Hepatocyte (in vitro differentiated cells): ENCODE measurements at regions not wholly inside any gene's neighbourhood (a gene's known extent, or its start where the extent isn't known, plus 50 kb on each side); places are given as distances from the start of the nearest gene placed in this dataset.

ENCODE experiments used
- DNase-seq: peaks from one replicate; pipeline ENCODE4 v3.0.0-alpha.2; 2016; ENCODE audit warnings: low spot score
- H2AFZ ChIP-seq: fragments of 200-600 bp; sonication (generic); 2 replicates; pipeline ENCODE4 v1.6.0; 2016; ENCODE audit warnings: antibody characterized with exemption, mild to moderate bottlenecking
- H3K27ac ChIP-seq: fragments of 200-600 bp; sonication (generic); 2 replicates; pipeline ENCODE4 v1.5.1; 2016; ENCODE audit warnings: mild to moderate bottlenecking
- H3K27me3 ChIP-seq: fragments of 200-600 bp; sonication (generic); 2 replicates; pipeline ENCODE4 v1.6.1; 2016
- H3K36me3 ChIP-seq: fragments of 200-600 bp; sonication (generic); replicated peaks from 2 replicates; pipeline ENCODE4 v1.5.1; 2016; ENCODE audit warnings: low read depth; ENCODE audit not compliant: insufficient read depth
- H3K4me1 ChIP-seq: fragments of 200-600 bp; sonication (generic); 2 replicates; pipeline ENCODE4 v1.5.1; 2016; ENCODE audit warnings: mild to moderate bottlenecking, moderate library complexity; ENCODE audit not compliant: insufficient read depth
- H3K4me2 ChIP-seq: fragments of 200-600 bp; sonication (generic); 2 replicates; pipeline ENCODE4 v1.6.0; 2016
- H3K4me3 ChIP-seq: fragments of 200-600 bp; sonication (generic); 2 replicates; pipeline ENCODE4 v1.5.1; 2016; ENCODE audit warnings: mild to moderate bottlenecking
- H3K79me2 ChIP-seq: fragments of 200-600 bp; sonication (generic); 2 replicates; pipeline ENCODE4 v1.6.0; 2017; ENCODE audit warnings: mild to moderate bottlenecking
- H3K9me2 ChIP-seq: fragments of 200-600 bp; sonication (generic); replicated peaks from 2 replicates; pipeline ENCODE4 v1.6.0; 2017; ENCODE audit warnings: mild to moderate bottlenecking; ENCODE audit not compliant: insufficient read depth
- H3K9me3 ChIP-seq: fragments of 200-600 bp; sonication (generic); 2 replicates; pipeline ENCODE4 v1.5.1; 2016; ENCODE audit warnings: low read depth, mild to moderate bottlenecking
- H4K20me1 ChIP-seq: fragments of 200-600 bp; sonication (generic); 2 replicates; pipeline ENCODE4 v1.6.0; 2016; ENCODE audit warnings: mild to moderate bottlenecking; ENCODE audit not compliant: insufficient read depth, poor library complexity, severe bottlenecking
- CTCF ChIP-seq: fragments of 200-600 bp; sonication (generic); IDR thresholded peaks from 2 replicates; pipeline ENCODE4 v1.5.1; 2016; ENCODE audit warnings: antibody characterized with exemption, mild to moderate bottlenecking; ENCODE audit not compliant: poor library complexity
- EZH2 ChIP-seq: fragments of 200-600 bp; sonication (generic); IDR thresholded peaks from 2 replicates; pipeline ENCODE4 v1.6.1; 2016; ENCODE audit warnings: antibody characterized with exemption, mild to moderate bottlenecking, borderline replicate concordance
- EZH2phosphoT487 ChIP-seq: fragments of 200-600 bp; sonication (generic); IDR thresholded peaks from one replicate; pipeline ENCODE4 v1.6.1; 2018; ENCODE audit warnings: antibody characterized with exemption, mild to moderate bottlenecking, low read depth, moderate library complexity; ENCODE audit not compliant: unreplicated experiment, severe bottlenecking
- WGBS: methylation state at CpG from one replicate; pipeline ENCODE4 v1.1.6; 2016; ENCODE audit warnings: low lambda C conversion rate; ENCODE audit errors: missing lambda C conversion rate; 5-methylcytosine and 5-hydroxymethylcytosine counted together

- H2AFZ ChIP-seq: no peak overlapping the region
Observed at GRCh38 chr1:61013189-61013945, 69.0 kb upstream of the NFIA start.

GRCh38 chr1:61012341-61012761, 70.0 kb upstream of the NFIA start:
- no peaks in the 10 kb centered on the region for H3K36me3 ChIP-seq
- TF ChIP-seq EZH2phosphoT487 (no peak), CTCF (no peak), EZH2 (no peak)
- 56% methylated on average over 2 of the region's 2 CpGs for WGBS

More at GRCh38 chr1:61013189-61013945, 69.0 kb upstream of the NFIA start:
- H3K9me3 ChIP-seq: no peaks in the 10 kb centered on the region
- no peak for TF ChIP-seq EZH2
- TF ChIP-seq EZH2phosphoT487: no peak
- no peak for TF ChIP-seq CTCF
- H3K27me3 ChIP-seq: peaks cover 9% of the 10 kb centered on the region
- H3K4me3 ChIP-seq: no peak overlapping the region
- H3K9me2 ChIP-seq: no peaks in the 10 kb centered on the region
- no peak overlapping the region for H3K27ac ChIP-seq
- H3K4me1 ChIP-seq: no peaks in the 10 kb centered on the region
- 77% methylated on average over 4 of the region's 4 CpGs for WGBS
- no peaks in the 10 kb centered on the region for H4K20me1 ChIP-seq
- H3K4me2 ChIP-seq: no peak overlapping the region
- no peaks in the 10 kb centered on the region for H3K36me3 ChIP-seq
- H3K79me2 ChIP-seq: no peaks in the 10 kb centered on the region
- no peak for DNase-seq

GRCh38 chr1:61011561-61012263, 70.6 kb upstream of the NFIA start:
- peaks cover 9% of the 10 kb centered on the region for H3K27me3 ChIP-seq
- no peaks in the 10 kb centered on the region for H3K36me3 ChIP-seq
- WGBS: 78% methylated on average over 11 of the region's 11 CpGs
- no peak overlapping the region for H3K27ac ChIP-seq
- no peaks in the 10 kb centered on the region for H3K9me2 ChIP-seq
- H2AFZ ChIP-seq: no peak overlapping the region
- TF ChIP-seq CTCF: no peak
- no peak for TF ChIP-seq EZH2
- TF ChIP-seq EZH2phosphoT487: no peak
- no peak for DNase-seq
- no peak overlapping the region for H3K4me3 ChIP-seq
- no peaks in the 10 kb centered on the region for H4K20me1 ChIP-seq
- H3K79me2 ChIP-seq: no peaks in the 10 kb centered on the region
- H3K4me2 ChIP-seq: no peak overlapping the region
- H3K4me1 ChIP-seq: no peaks in the 10 kb centered on the region
- H3K9me3 ChIP-seq: no peaks in the 10 kb centered on the region

More at GRCh38 chr1:61012341-61012761, 70.0 kb upstream of the NFIA start:
- H3K4me3 ChIP-seq: no peak overlapping the region
- no peaks in the 10 kb centered on the region for H3K9me3 ChIP-seq
- no peaks in the 10 kb centered on the region for H3K79me2 ChIP-seq
- DNase-seq: no peak
- no peak overlapping the region for H3K27ac ChIP-seq
- H3K9me2 ChIP-seq: no peaks in the 10 kb centered on the region
- H2AFZ ChIP-seq: no peak overlapping the region
- no peak overlapping the region for H3K4me2 ChIP-seq
- H3K27me3 ChIP-seq: peaks cover 9% of the 10 kb centered on the region
- no peaks in the 10 kb centered on the region for H3K4me1 ChIP-seq
- H4K20me1 ChIP-seq: no peaks in the 10 kb centered on the region
